ENCODE measurements at regions not wholly inside any gene's neighbourhood (a gene's known extent, or its start where the extent isn't known, plus 50 kb on each side); places are given as distances from the start of the nearest gene placed in this dataset.

GRCh38 chr14:30209136-30209535 is 281.5 kb upstream of the PRKD1 start:
- no CpG with 5 or more reads among the region's 1 CpG for WGBS (ENCODE audit: extremely low coverage, insufficient read length, low lambda C conversion rate)
- no peak overlapping the region for H2BK5ac ChIP-seq (ENCODE audit: insufficient read length, low read length)

More at GRCh38 chr14:30209136-30209535, 281.5 kb upstream of the PRKD1 start:
- no peak overlapping the region for H2AFZ ChIP-seq (ENCODE audit: low read length)
- H3T11ph ChIP-seq (ENCODE audit: low read length) = no peak overlapping the region
- no peak overlapping the region for H3K56ac ChIP-seq (ENCODE audit: insufficient read length, low read depth, low read length)
- no peak overlapping the region for H3K23ac ChIP-seq (ENCODE audit: insufficient read length, low read depth, low read length)
- no peak overlapping the region for H3K14ac ChIP-seq (ENCODE audit: insufficient read depth, low read length)
- no peak overlapping the region for H2BK120ac ChIP-seq (ENCODE audit: low read depth, low read length, poor library complexity, severe bottlenecking)
- no peak overlapping the region for H3K4me2 ChIP-seq (ENCODE audit: insufficient read depth, insufficient read length, low read length)
- H2BK15ac ChIP-seq (ENCODE audit: low read depth, low read length) = no peak overlapping the region
- H3K79me1 ChIP-seq (ENCODE audit: insufficient read depth, low read depth, low read length, poor library complexity, severe bottlenecking) = no peaks in the 10 kb centered on the region
- no peak overlapping the region for H3K18ac ChIP-seq (ENCODE audit: insufficient read length, low read depth, low read length)
- no peaks in the 10 kb centered on the region for H3K27me3 ChIP-seq (ENCODE audit: insufficient read depth, low read length)
- Mint-ChIP-seq H3K4me1 (no peaks in the 10 kb centered on the region), H3K36me3 (ENCODE audit: insufficient read depth in 1 of 3, low read depth in 3 of 3) (no peaks in the 10 kb centered on the region), H3K4me3 (no peak overlapping the region), H3K27me3 (ENCODE audit: low read depth) (no peaks in the 10 kb centered on the region), H3K27ac (no peak overlapping the region), H3K9me3 (no peaks in the 10 kb centered on the region)
- H4K91ac ChIP-seq (ENCODE audit: insufficient read length, low read depth, low read length) = no peak overlapping the region
- TF ChIP-seq CTCF (conservative IDR thresholded peaks at IDR 0.05) = no peak
- no peak for DNase-seq
- H3K9me3 ChIP-seq (ENCODE audit: control insufficient read depth, low read depth, low read length) = no peaks in the 10 kb centered on the region
- no peak overlapping the region for H4K8ac ChIP-seq (replicated peaks; ENCODE audit: insufficient read length, low read depth, low read length)
- no peak overlapping the region for H2BK20ac ChIP-seq (ENCODE audit: low read depth, low read length, poor library complexity, severe bottlenecking)
- H3K23me2 ChIP-seq (ENCODE audit: insufficient read length, low read depth, low read length, poor library complexity, severe bottlenecking) = no peaks in the 10 kb centered on the region
- H4K5ac ChIP-seq (ENCODE audit: insufficient read length, low read depth, low read length) = no peak overlapping the region
- no peak overlapping the region for H2BK12ac ChIP-seq (ENCODE audit: insufficient read length, low read depth, low read length)
- H3K79me2 ChIP-seq (ENCODE audit: insufficient read depth, low read length) = no peaks in the 10 kb centered on the region
- H4K20me1 ChIP-seq (ENCODE audit: control insufficient read depth, insufficient read depth, insufficient read length) = no peaks in the 10 kb centered on the region
- no peak overlapping the region for H3K9ac ChIP-seq (ENCODE audit: extremely low read depth, insufficient read length, low read length)
- no peak overlapping the region for H3K27ac ChIP-seq (ENCODE audit: insufficient read length, low read depth, low read length)
- H3K4ac ChIP-seq (ENCODE audit: low read depth, low read length) = no peak overlapping the region
- H3K4me1 ChIP-seq (ENCODE audit: insufficient read depth, low read length) = no peaks in the 10 kb centered on the region
- H2AK5ac ChIP-seq (ENCODE audit: insufficient read length, low read length) = no peak overlapping the region

All from H9 (cell line).